ENCODE measurements at regions not wholly inside any gene's neighbourhood (a gene's known extent, or its start where the extent isn't known, plus 50 kb on each side); places are given as distances from the start of the nearest gene placed in this dataset.

GRCh38 chr1:219993554-219994433, 52.5 kb downstream of the EPRS1 start:
- peak; percentile 19 for DNase-seq (ENCODE audit: low read depth)

GRCh38 chr1:219991919-219992318, 54.4 kb downstream of the EPRS1 start:
- no peak for DNase-seq (ENCODE audit: low read depth)

- no peak for DNase-seq (ENCODE audit: low read depth)
These were observed 54.8 kb downstream of the EPRS1 start for GRCh38 chr1:219991511-219991810.

GRCh38 chr1:219990782-219991510, 55.4 kb downstream of the EPRS1 start:
- peak; percentile 40 for DNase-seq (ENCODE audit: low read depth)

- DNase-seq (ENCODE audit: low read depth), result no peak
These were observed 56.5 kb downstream of the EPRS1 start for GRCh38 chr1:219989766-219990165.

- no peak for DNase-seq (ENCODE audit: low read depth)
These were observed 57.5 kb downstream of the EPRS1 start for GRCh38 chr1:219988818-219989217.

GRCh38 chr1:219988387-219988786, 57.9 kb downstream of the EPRS1 start:
- DNase-seq (ENCODE audit: low read depth), result no peak

- no peak for DNase-seq (ENCODE audit: low read depth)
These were observed 59.0 kb upstream of the SLC30A10 start for GRCh38 chr1:219987325-219987724.

- no peak for DNase-seq (ENCODE audit: low read depth)
These were observed 56.8 kb upstream of the SLC30A10 start for GRCh38 chr1:219985169-219985568.

Measured in iris pigment epithelial cell (primary cell).